Coronary artery (tissue), 2 donors: ENCODE measurements at regions not wholly inside any gene's neighbourhood (a gene's known extent, or its start where the extent isn't known, plus 50 kb on each side); places are given as distances from the start of the nearest gene placed in this dataset.

Experiments
- DNase-seq: peaks from one replicate; pipeline ENCODE4 v3.0.0-alpha.2; 2017; ENCODE audit warnings: low spot score
- H3K27ac ChIP-seq, 2 donors: fragments of 200-600 bp; sonication (generic); one replicate each; pipeline ENCODE4 v1.5.1; 2016 to 2019
- H3K4me3 ChIP-seq: fragments of 200-600 bp; sonication (generic); 2 replicates; pipeline ENCODE4 v1.5.1; 2016; ENCODE audit warnings: mild to moderate bottlenecking, moderate library complexity
- CTCF ChIP-seq: fragments of 200-600 bp; sonication (generic); IDR thresholded peaks from one replicate; pipeline ENCODE4 v1.5.1; 2019; ENCODE audit warnings: antibody characterized with exemption

GRCh38 chr10:21265622-21266021 lies 259.9 kb downstream of the SKIDA1 start:
- Histone ChIP-seq H3K4me3 (no peak overlapping the region), H3K27ac (no peak overlapping the region)
- no peak for TF ChIP-seq CTCF
- DNase-seq = no peak

- H3K4me3 ChIP-seq = no peak overlapping the region
- no peak for TF ChIP-seq CTCF
- no peak overlapping the region for H3K27ac ChIP-seq
- DNase-seq = no peak
Observed at GRCh38 chr10:21264271-21264670, 261.2 kb downstream of the SKIDA1 start.

- H3K27ac ChIP-seq = no peak overlapping the region
- no peak for TF ChIP-seq CTCF
- DNase-seq = no peak
- H3K4me3 ChIP-seq = no peak overlapping the region
Observed at GRCh38 chr10:21263839-21264238, 261.6 kb downstream of the SKIDA1 start.

- Histone ChIP-seq H3K27ac (no peak overlapping the region), H3K4me3 (no peak overlapping the region)
- no peak for TF ChIP-seq CTCF
- DNase-seq = no peak
Observed at GRCh38 chr10:21263263-21263803, 262.1 kb downstream of the SKIDA1 start.

- no peak for TF ChIP-seq CTCF
- Histone ChIP-seq H3K27ac (no peak overlapping the region), H3K4me3 (no peak overlapping the region)
- DNase-seq = no peak
Observed at GRCh38 chr10:21261842-21262294, 263.6 kb downstream of the SKIDA1 start.

- DNase-seq = no peak
- H3K4me3 ChIP-seq = peak overlapping the region; percentile 25
- TF ChIP-seq CTCF = no peak
- H3K27ac ChIP-seq = no peak overlapping the region
Observed at GRCh38 chr10:21260506-21261149, 264.9 kb downstream of the SKIDA1 start.

GRCh38 chr10:21260066-21260465 lies 265.4 kb downstream of the SKIDA1 start:
- Histone ChIP-seq H3K4me3 (no peak overlapping the region), H3K27ac (no peak overlapping the region)
- no peak for TF ChIP-seq CTCF
- no peak for DNase-seq
